Right atrium auricular region (tissue), 2 donors: ENCODE measurements at regions not wholly inside any gene's neighbourhood (a gene's known extent, or its start where the extent isn't known, plus 50 kb on each side); places are given as distances from the start of the nearest gene placed in this dataset.

ENCODE experiments used
- DNase-seq: peaks from one replicate; pipeline ENCODE4 v3.0.0-alpha.2; 2019; ENCODE audit warnings: low spot score
- H3K27ac ChIP-seq, 2 donors: fragments of 200-600 bp; sonication (generic); 1 replicate in 1 of 2; 2 replicates in 1 of 2; pipeline ENCODE4 v1.5.1; 2016 to 2019
- H3K27me3 ChIP-seq, 2 donors: fragments of 200-600 bp; sonication (generic); one replicate each; pipeline versions ENCODE4 v1.5.1 to v1.6.0; 2017 to 2019
- H3K36me3 ChIP-seq: fragments of 200-600 bp; sonication (generic); one replicate; pipeline ENCODE4 v1.5.1; 2016
- H3K4me1 ChIP-seq, 2 donors: fragments of 200-600 bp; sonication (generic); one replicate each; pipeline versions ENCODE4 v1.5.1 to v1.6.0; 2017 to 2019
- H3K4me3 ChIP-seq, 2 donors: fragments of 200-600 bp; sonication (generic); 1 replicate in 1 of 2; 2 replicates in 1 of 2; pipeline ENCODE4 v1.5.1; 2017 to 2019; ENCODE audit warnings: mild to moderate bottlenecking in 1 of 2, moderate library complexity in 1 of 2
- H3K9me3 ChIP-seq, 2 donors: fragments of 200-600 bp; sonication (generic); one replicate each; pipeline ENCODE4 v1.5.1; 2019
- CTCF ChIP-seq, 2 donors: fragments of 200-600 bp; sonication (generic); IDR thresholded peaks; one replicate each; pipeline ENCODE4 v1.5.1; 2019; ENCODE audit warnings: antibody characterized with exemption in 2 of 2

- no peaks in the 10 kb centered on the region for H3K27me3 ChIP-seq
Measured at GRCh38 chr11:71371674-71372069, 76.5 kb downstream of the DHCR7 start.

GRCh38 chr11:71370895-71371673 lies 77.1 kb downstream of the DHCR7 start:
- no peak for TF ChIP-seq CTCF (IDR thresholded peaks at IDR 0.05)

More at GRCh38 chr11:71371674-71372069, 76.5 kb downstream of the DHCR7 start:
- Histone ChIP-seq H3K36me3 (no peaks in the 10 kb centered on the region), H3K9me3 (no peaks in the 10 kb centered on the region), H3K27ac (no peak overlapping the region), H3K4me3 (no peak overlapping the region), H3K4me1 (no peaks in the 10 kb centered on the region)
- no peak for DNase-seq
- TF ChIP-seq CTCF (IDR thresholded peaks at IDR 0.05): no peak

GRCh38 chr11:71370020-71370747 lies 78.0 kb downstream of the DHCR7 start:
- DNase-seq: no peak
- H3K27me3 ChIP-seq: no peaks in the 10 kb centered on the region
- H3K36me3 ChIP-seq: no peaks in the 10 kb centered on the region
- no peak for TF ChIP-seq CTCF (IDR thresholded peaks at IDR 0.05)
- no peak overlapping the region for H3K4me3 ChIP-seq
- no peak overlapping the region for H3K27ac ChIP-seq
- no peaks in the 10 kb centered on the region for H3K9me3 ChIP-seq
- H3K4me1 ChIP-seq: no peaks in the 10 kb centered on the region

More at GRCh38 chr11:71370895-71371673, 77.1 kb downstream of the DHCR7 start:
- no peaks in the 10 kb centered on the region for H3K36me3 ChIP-seq
- DNase-seq: no peak
- H3K4me1 ChIP-seq: no peaks in the 10 kb centered on the region
- H3K27ac ChIP-seq: no peak overlapping the region
- no peaks in the 10 kb centered on the region for H3K27me3 ChIP-seq
- H3K9me3 ChIP-seq: no peaks in the 10 kb centered on the region
- H3K4me3 ChIP-seq: no peak overlapping the region

- Histone ChIP-seq H3K4me1 (no peaks in the 10 kb centered on the region), H3K27ac (no peak overlapping the region), H3K36me3 (no peaks in the 10 kb centered on the region), H3K27me3 (no peaks in the 10 kb centered on the region), H3K9me3 (no peaks in the 10 kb centered on the region), H3K4me3 (no peak overlapping the region)
- no peak for DNase-seq
- no peak for TF ChIP-seq CTCF (IDR thresholded peaks at IDR 0.05)
Measured at GRCh38 chr11:71369411-71369810, 78.8 kb downstream of the DHCR7 start.

GRCh38 chr11:71368966-71369365 lies 79.2 kb downstream of the DHCR7 start:
- Histone ChIP-seq H3K9me3 (no peaks in the 10 kb centered on the region), H3K27me3 (no peaks in the 10 kb centered on the region)

More at GRCh38 chr11:71368966-71369365, 79.2 kb downstream of the DHCR7 start:
- no peak overlapping the region for H3K27ac ChIP-seq
- H3K4me3 ChIP-seq: no peak overlapping the region
- no peaks in the 10 kb centered on the region for H3K4me1 ChIP-seq
- no peak for DNase-seq
- no peaks in the 10 kb centered on the region for H3K36me3 ChIP-seq
- no peak for TF ChIP-seq CTCF (IDR thresholded peaks at IDR 0.05)
